Endothelial cell of umbilical vein (primary cell): ENCODE measurements at regions not wholly inside any gene's neighbourhood (a gene's known extent, or its start where the extent isn't known, plus 50 kb on each side); places are given as distances from the start of the nearest gene placed in this dataset.

ENCODE experiments used
- BruUV-seq: library from RNA; stranded (reverse); fragments of 400-500 nt; replicated peaks from 2 replicates; lab custom pipeline; 2021; lab: Mats Ljungman, UMichigan
- CTCF ChIA-PET: fragments of 300-600, 350-600 bp; sonication (Branson Sonifier 250); formaldehyde crosslinking; loops from one replicate; lab custom pipeline; 2021; ENCODE audit warnings: antibody characterized with exemption, inconsistent platforms; lab: Charles Lee
- POLR2A ChIA-PET: fragments of 300-600, 350-600 bp; sonication (Branson Sonifier 250); formaldehyde crosslinking; loops from one replicate; lab custom pipeline; 2021; ENCODE audit warnings: antibody characterized with exemption, inconsistent platforms; lab: Charles Lee
- DNase-seq: peaks from one replicate; pipeline ENCODE4 v3.0.0-alpha.2; 2011; ENCODE audit warnings: low read depth, low spot score
- FAIRE-seq: peaks from 2 replicates; lab custom pipeline; 2011; peaks lifted over from hg19 to GRCh38; lab: Jason Lieb, UNC
- H2AFZ ChIP-seq: 2 replicates; pipeline ENCODE4 v1.6.0; 2012; ENCODE audit warnings: low read depth, low read length, control low read depth, inconsistent platforms
- H3K27ac ChIP-seq: 2 replicates; pipeline ENCODE4 v1.5.1; 2011; ENCODE audit warnings: low read depth, mild to moderate bottlenecking, control low read depth, low read length, moderate library complexity; ENCODE audit not compliant: insufficient read depth
- H3K27me3 ChIP-seq, 2 experiments: 2 replicates each; pipeline versions ENCODE4 v1.6.0 to v1.6.1; 2011; ENCODE audit warnings: low read length in 2 of 2, mixed read lengths in 1 of 2; ENCODE audit not compliant: control insufficient read depth in 2 of 2, insufficient read depth in 2 of 2
- H3K36me3 ChIP-seq, 2 experiments: 2 replicates in 1 of 2; 3 replicates in 1 of 2; pipeline ENCODE4 v1.5.1; 2011; ENCODE audit warnings: low read length in 2 of 2, mild to moderate bottlenecking in 1 of 2, moderate library complexity in 1 of 2; ENCODE audit not compliant: control insufficient read depth in 2 of 2, insufficient read depth in 2 of 2; ENCODE audit errors: extremely low read depth in 1 of 2
- H3K4me1 ChIP-seq: 3 replicates; pipeline ENCODE4 v1.5.1; 2011; ENCODE audit warnings: mild to moderate bottlenecking, low read length; ENCODE audit not compliant: control insufficient read depth, insufficient read depth; ENCODE audit errors: extremely low read depth
- H3K4me2 ChIP-seq: 2 replicates; pipeline ENCODE4 v1.6.1; 2011; ENCODE audit warnings: low read length, control low read depth, mixed read lengths; ENCODE audit not compliant: insufficient read depth
- H3K4me3 ChIP-seq, 3 experiments: fragments of 200-600 bp in 1 of 3; sonication (generic), shearing (Covaris generic) in 1 of 3; replicated peaks in 1 of 3; 2 replicates each; pipeline ENCODE4 v1.5.1; 2011 to 2016; ENCODE audit warnings: control low read depth in 3 of 3, low read length in 3 of 3, mild to moderate bottlenecking in 2 of 3, inconsistent platforms in 1 of 3, low read depth in 1 of 3, moderate library complexity in 1 of 3; ENCODE audit not compliant: insufficient read depth in 1 of 3
- H3K79me2 ChIP-seq: 2 replicates; pipeline ENCODE4 v1.6.0; 2012; ENCODE audit warnings: low read length, inconsistent platforms; ENCODE audit not compliant: control insufficient read depth, insufficient read depth
- H3K9ac ChIP-seq: replicated peaks from 2 replicates; pipeline ENCODE3; 2011; ENCODE audit warnings: low read length, control low read depth; ENCODE audit not compliant: insufficient read depth; ENCODE audit errors: extremely low read depth
- H3K9me1 ChIP-seq: replicated peaks from 3 replicates; pipeline ENCODE4 v1.6.0; 2011; ENCODE audit warnings: mild to moderate bottlenecking, low read length; ENCODE audit not compliant: control insufficient read depth, insufficient read depth; ENCODE audit errors: extremely low read depth
- H3K9me3 ChIP-seq: replicated peaks from 2 replicates; pipeline ENCODE4 v1.5.1; 2012; ENCODE audit warnings: low read length, inconsistent platforms; ENCODE audit not compliant: control insufficient read depth, insufficient read depth
- H4K20me1 ChIP-seq: replicated peaks from 2 replicates; pipeline ENCODE3; 2011; ENCODE audit warnings: mild to moderate bottlenecking, low read length; ENCODE audit not compliant: control insufficient read depth, insufficient read depth; ENCODE audit errors: extremely low read depth
- CTCF ChIP-seq, 2 donors: IDR thresholded peaks; 1 replicate in 1 of 2; 2 replicates in 1 of 2; pipeline ENCODE4 v1.5.1; 2011; ENCODE audit warnings: low read length in 2 of 2, mild to moderate bottlenecking in 2 of 2, moderate library complexity in 2 of 2, control low read depth in 1 of 2, inconsistent platforms in 1 of 2, low read depth in 1 of 2; ENCODE audit not compliant: insufficient read depth in 1 of 2; ENCODE audit errors: extremely low read depth in 1 of 2
- EZH2 ChIP-seq: IDR thresholded peaks from 2 replicates; pipeline ENCODE4 v1.6.1; 2012; ENCODE audit warnings: borderline replicate concordance, low read depth, mild to moderate bottlenecking, moderate library complexity, low read length, inconsistent platforms; ENCODE audit not compliant: severe bottlenecking
- FOS ChIP-seq: IDR thresholded peaks from 2 replicates; pipeline ENCODE4 v1.6.1; 2011; ENCODE audit warnings: mild to moderate bottlenecking, low read length, moderate library complexity, borderline replicate concordance; ENCODE audit not compliant: insufficient read depth
- GATA2 ChIP-seq: IDR thresholded peaks from 2 replicates; pipeline ENCODE4 v1.7.0; 2011; ENCODE audit warnings: low read depth, mild to moderate bottlenecking, moderate library complexity, mixed read lengths, low read length; ENCODE audit not compliant: insufficient read length, insufficient read depth
- JUN ChIP-seq: IDR thresholded peaks from 2 replicates; pipeline ENCODE4 v1.6.1; 2011; ENCODE audit warnings: borderline replicate concordance, low read depth; ENCODE audit not compliant: insufficient read length, insufficient read depth
- MAX ChIP-seq: IDR thresholded peaks from 2 replicates; pipeline ENCODE4 v1.6.1; 2011; ENCODE audit not compliant: insufficient read depth, insufficient read length
- MYC ChIP-seq: IDR thresholded peaks from one replicate; pipeline ENCODE4 v1.6.1; 2011; ENCODE audit warnings: mild to moderate bottlenecking, low read depth, low read length
- POLR2A ChIP-seq: IDR thresholded peaks from 2 replicates; pipeline ENCODE4 v1.6.1; 2012; ENCODE audit warnings: low read depth, mild to moderate bottlenecking, control low read depth, low read length
- POLR2AphosphoS5 ChIP-seq: IDR thresholded peaks from 2 replicates; pipeline ENCODE4 v1.6.1; 2012; ENCODE audit warnings: low read depth, mild to moderate bottlenecking, control low read depth, low read length, moderate library complexity; ENCODE audit not compliant: insufficient read depth
- dilution Hi-C: fragments of 300-500 bp; cut with MboI; formaldehyde crosslinking; loops from one replicate; pipeline ENCODE4 v1.15.0; 2019; ENCODE audit warnings: low sequenced_read_pairs; ENCODE audit not compliant: extremely low pct_ligation_motif_present
- intact Hi-C: fragments of 100-400 bp; cut with micrococcal nuclease; formaldehyde crosslinking; loops from one replicate; pipeline ENCODE4 v1.10.0; 2022

GRCh38 chr6:14707971-14708465 is 537.9 kb upstream of the JARID2 start:
- ChIA-PET CTCF (no interaction called here), POLR2A (no interaction called here)
- H4K20me1 ChIP-seq, result no peaks in the 10 kb centered on the region
- intact Hi-C loops (no loop called here), dilution Hi-C loops (no loop called here)
- FAIRE-seq, result no peak
- TF ChIP-seq FOS (no peak), POLR2A (no peak), GATA2 (no peak), JUN (no peak), MYC (no peak), CTCF (IDR thresholded peaks at IDR 0.05; ENCODE audit: extremely low read depth in 1 of 2, insufficient read depth in 1 of 2, low read depth in 1 of 2, low read length in 2 of 2) (no peak), MAX (no peak), EZH2 (no peak), POLR2AphosphoS5 (no peak)
- H3K79me2 ChIP-seq, result no peaks in the 10 kb centered on the region
- no peaks in the 10 kb centered on the region for H3K4me1 ChIP-seq
- H2AFZ ChIP-seq, result no peak overlapping the region
- DNase-seq, result no peak
- no peaks in the 10 kb centered on the region for H3K9me3 ChIP-seq
- H3K9ac ChIP-seq, result no peak overlapping the region
- no peak overlapping the region for H3K4me2 ChIP-seq
- no peaks in the 10 kb centered on the region for H3K9me1 ChIP-seq
- no peaks in the 10 kb centered on the region for H3K27me3 ChIP-seq
- H3K36me3 ChIP-seq, result no peaks in the 10 kb centered on the region
- no peak overlapping the region for H3K27ac ChIP-seq
- H3K4me3 ChIP-seq, result no peak overlapping the region
- BruUV-seq, result no TSS peak
